Omental fat pad (tissue), 3 donors: ENCODE measurements at regions not wholly inside any gene's neighbourhood (a gene's known extent, or its start where the extent isn't known, plus 50 kb on each side); places are given as distances from the start of the nearest gene placed in this dataset.
"Not testable (repeated sequence)": the region's sequence is repeated elsewhere in the genome, so short reads cannot be mapped to it uniquely, and the experiment has no call there.

ENCODE experiments used
- ATAC-seq: fragments of 150-250 bp; one replicate; pipeline ENCODE4 v1.9.1; 2016; ENCODE audit warnings: mild to moderate bottlenecking, moderate library complexity; ENCODE audit not compliant: low FRiP score
- DNase-seq: peaks from one replicate; pipeline ENCODE4 v3.0.0-alpha.2; 2019; ENCODE audit warnings: low spot score
- CTCF ChIP-seq, 3 donors: fragments of 450-650 bp; IDR thresholded peaks; one replicate each; pipeline ENCODE4 v1.5.1; 2016 to 2017; ENCODE audit warnings: antibody characterized with exemption in 3 of 3, mild to moderate bottlenecking in 3 of 3, moderate library complexity in 2 of 3

- no peak for ATAC-seq
- no peak for DNase-seq
- no peak for TF ChIP-seq CTCF (IDR thresholded peaks at IDR 0.05)
These were observed 61.1 kb upstream of the SLC35C1 start for GRCh38 chr11:45743556-45744468.

GRCh38 chr11:45741582-45741981 is 63.4 kb upstream of the SLC35C1 start:
- no peak for ATAC-seq
- TF ChIP-seq CTCF (IDR thresholded peaks at IDR 0.05), result no peak
- no peak for DNase-seq

- no peak for TF ChIP-seq CTCF (IDR thresholded peaks at IDR 0.05)
- ATAC-seq, result no peak
These were observed 63.9 kb upstream of the SLC35C1 start for GRCh38 chr11:45741032-45741431.

GRCh38 chr11:45739866-45740265 is 65.1 kb upstream of the SLC35C1 start:
- TF ChIP-seq CTCF (IDR thresholded peaks at IDR 0.05), result no peak
- DNase-seq, result no peak
- ATAC-seq, result no peak

More at GRCh38 chr11:45741032-45741431, 63.9 kb upstream of the SLC35C1 start:
- no peak for DNase-seq

- DNase-seq, ATAC-seq: not testable (repeated sequence)
These were observed 65.9 kb upstream of the SLC35C1 start for GRCh38 chr11:45739071-45739470.

GRCh38 chr11:45738194-45738593 is 66.8 kb upstream of the SLC35C1 start:
- DNase-seq, ATAC-seq: not testable (repeated sequence)

- DNase-seq, result no peak
- no peak for TF ChIP-seq CTCF (IDR thresholded peaks at IDR 0.05)
- no peak for ATAC-seq
These were observed 67.9 kb upstream of the SLC35C1 start for GRCh38 chr11:45737056-45737455.

GRCh38 chr11:45736424-45736823 is 68.5 kb upstream of the SLC35C1 start:
- ATAC-seq, result peak; percentile 75
- no peak for TF ChIP-seq CTCF (IDR thresholded peaks at IDR 0.05)
- DNase-seq, result no peak
